Gastrocnemius medialis (tissue), 4 donors: ENCODE measurements at regions not wholly inside any gene's neighbourhood (a gene's known extent, or its start where the extent isn't known, plus 50 kb on each side); places are given as distances from the start of the nearest gene placed in this dataset.

Experiments used
- CTCF ChIP-seq, 5 experiments: fragments of 450-650 bp in 3 of 5; fragments of 200-600 bp in 2 of 5; sonication (generic) in 2 of 5; IDR thresholded peaks in 4 of 5; conservative IDR thresholded peaks in 1 of 5; 1 replicate in 4 of 5; 2 replicates in 1 of 5; pipeline ENCODE4 v1.5.1; 2016 to 2019; ENCODE audit warnings: antibody characterized with exemption in 5 of 5, mild to moderate bottlenecking in 3 of 5, moderate library complexity in 3 of 5
- POLR2A ChIP-seq, 2 donors: fragments of 450-650 bp; IDR thresholded peaks; one replicate each; pipeline ENCODE4 v1.6.1; 2017; ENCODE audit warnings: antibody characterized with exemption in 2 of 2, mild to moderate bottlenecking in 2 of 2, moderate library complexity in 2 of 2

- TF ChIP-seq CTCF (IDR thresholded peaks at IDR 0.05 in 4 of 5, conservative IDR thresholded peaks at IDR 0.05 in 1 of 5) (no peak), POLR2A (IDR thresholded peaks at IDR 0.05) (no peak)
These were observed 119.8 kb upstream of the ALDH1A3 start for GRCh38 chr15:100759698-100760356.
